ENCODE measurements at regions not wholly inside any gene's neighbourhood (a gene's known extent, or its start where the extent isn't known, plus 50 kb on each side); places are given as distances from the start of the nearest gene placed in this dataset.
"Not testable (repeated sequence)": the region's sequence is repeated elsewhere in the genome, so short reads cannot be mapped to it uniquely, and the experiment has no call there.

GRCh38 chr7:67478066-67478465 is 481.4 kb downstream of the TYW1 start:
- Mint-ChIP-seq H3K9me3 (peaks cover 0 to 7% of the 10 kb centered on the region in 2 donors), H3K4me3 (no peak overlapping the region), H3K27me3 (no peaks in the 10 kb centered on the region), H3K27ac (no peak overlapping the region), H3K36me3 (ENCODE audit: insufficient read depth) (no peaks in the 10 kb centered on the region), H3K4me1 (ENCODE audit: low read depth in 2 of 2) (no peaks in the 10 kb centered on the region)
- no peak for DNase-seq
- ATAC-seq (replicated peaks), result no peak

GRCh38 chr7:67484244-67484751 is 487.7 kb downstream of the TYW1 start:
- no peak for ATAC-seq (replicated peaks)
- H3K27me3 Mint-ChIP-seq, result peaks cover 6 to 7% of the 10 kb centered on the region in 2 donors
- no peak for DNase-seq
- no peak overlapping the region for H3K4me3 Mint-ChIP-seq
- H3K4me1 Mint-ChIP-seq (ENCODE audit: low read depth in 2 of 2), result no peaks in the 10 kb centered on the region
- no peaks in the 10 kb centered on the region for H3K9me3 Mint-ChIP-seq
- no peaks in the 10 kb centered on the region for H3K36me3 Mint-ChIP-seq (ENCODE audit: insufficient read depth)
- H3K27ac Mint-ChIP-seq, result no peak overlapping the region

- H3K36me3 Mint-ChIP-seq (ENCODE audit: insufficient read depth), result no peaks in the 10 kb centered on the region
- peaks cover 0 to 12% of the 10 kb centered on the region in 2 donors for H3K9me3 Mint-ChIP-seq
- ATAC-seq (replicated peaks) (no peak), DNase-seq (no peak)
- no peak overlapping the region for H3K27ac Mint-ChIP-seq
- H3K4me3 Mint-ChIP-seq, result no peak overlapping the region
- no peaks in the 10 kb centered on the region for H3K4me1 Mint-ChIP-seq (ENCODE audit: low read depth in 2 of 2)
- H3K27me3 Mint-ChIP-seq, result peaks cover 6 to 7% of the 10 kb centered on the region in 2 donors
These were observed 489.8 kb downstream of the TYW1 start for GRCh38 chr7:67486401-67486800.

- H3K36me3 Mint-ChIP-seq (ENCODE audit: insufficient read depth), result no peaks in the 10 kb centered on the region
- DNase-seq, result no peak
- ATAC-seq (replicated peaks), result no peak
- no peak overlapping the region for H3K27ac Mint-ChIP-seq
- H3K4me1 Mint-ChIP-seq (ENCODE audit: low read depth in 2 of 2), result no peaks in the 10 kb centered on the region
- H3K9me3 Mint-ChIP-seq, result peaks cover 0 to 12% of the 10 kb centered on the region in 2 donors
- no peak overlapping the region for H3K4me3 Mint-ChIP-seq
- peaks cover 6 to 7% of the 10 kb centered on the region in 2 donors for H3K27me3 Mint-ChIP-seq
These were observed 490.7 kb downstream of the TYW1 start for GRCh38 chr7:67487316-67487715.

- H3K4me1 Mint-ChIP-seq (ENCODE audit: low read depth in 2 of 2), result no peaks in the 10 kb centered on the region
- H3K27ac Mint-ChIP-seq, result no peak overlapping the region
- no peak overlapping the region for H3K4me3 Mint-ChIP-seq
- peaks cover 5 to 6% of the 10 kb centered on the region in 2 donors for H3K27me3 Mint-ChIP-seq
- H3K36me3 Mint-ChIP-seq (ENCODE audit: insufficient read depth), result no peaks in the 10 kb centered on the region
- H3K9me3 Mint-ChIP-seq, result peaks cover 0 to 12% of the 10 kb centered on the region in 2 donors
- DNase-seq (no peak), ATAC-seq (replicated peaks) (no peak)
These were observed 493.2 kb downstream of the TYW1 start for GRCh38 chr7:67489881-67490280.

GRCh38 chr7:67493366-67493765 is 496.7 kb downstream of the TYW1 start:
- DNase-seq (no peak), ATAC-seq (replicated peaks) (no peak)
- peaks cover 6 to 7% of the 10 kb centered on the region in 2 donors for H3K27me3 Mint-ChIP-seq
- no peak overlapping the region for H3K27ac Mint-ChIP-seq
- peaks cover 3 to 12% of the 10 kb centered on the region in 2 donors for H3K9me3 Mint-ChIP-seq
- no peaks in the 10 kb centered on the region for H3K4me1 Mint-ChIP-seq (ENCODE audit: low read depth in 2 of 2)
- no peak overlapping the region for H3K4me3 Mint-ChIP-seq
- H3K36me3 Mint-ChIP-seq (ENCODE audit: insufficient read depth), result no peaks in the 10 kb centered on the region

GRCh38 chr7:67496589-67496988 is 500.0 kb downstream of the TYW1 start:
- no peaks in the 10 kb centered on the region for H3K36me3 Mint-ChIP-seq (ENCODE audit: insufficient read depth)
- ATAC-seq (replicated peaks) (no peak), DNase-seq (no peak)
- H3K4me1 Mint-ChIP-seq (ENCODE audit: low read depth in 2 of 2), result no peaks in the 10 kb centered on the region
- peaks cover 0 to 3% of the 10 kb centered on the region in 2 donors for H3K9me3 Mint-ChIP-seq
- no peak overlapping the region for H3K4me3 Mint-ChIP-seq
- H3K27ac Mint-ChIP-seq, result no peak overlapping the region
- peaks cover 6 to 7% of the 10 kb centered on the region in 2 donors for H3K27me3 Mint-ChIP-seq

- not testable (repeated sequence) for H3K4me1 Mint-ChIP-seq (ENCODE audit: low read depth in 2 of 2); H3K4me3 Mint-ChIP-seq; DNase-seq; H3K27ac Mint-ChIP-seq; H3K9me3 Mint-ChIP-seq; ATAC-seq (replicated peaks); H3K27me3 Mint-ChIP-seq; H3K36me3 Mint-ChIP-seq (ENCODE audit: insufficient read depth)
These were observed 501.3 kb downstream of the TYW1 start for GRCh38 chr7:67497914-67498313.

- Mint-ChIP-seq H3K9me3 (no peaks in the 10 kb centered on the region), H3K4me1 (ENCODE audit: low read depth in 2 of 2) (no peaks in the 10 kb centered on the region), H3K4me3 (no peak overlapping the region), H3K36me3 (ENCODE audit: insufficient read depth) (no peaks in the 10 kb centered on the region), H3K27me3 (no peaks in the 10 kb centered on the region), H3K27ac (no peak overlapping the region)
- no peak for DNase-seq
- no peak for ATAC-seq (replicated peaks)
These were observed 506.3 kb downstream of the TYW1 start for GRCh38 chr7:67502929-67503328.

GRCh38 chr7:67505449-67505848 is 508.8 kb downstream of the TYW1 start:
- ATAC-seq (replicated peaks) (no peak), DNase-seq (no peak)
- Mint-ChIP-seq H3K4me1 (ENCODE audit: low read depth in 2 of 2) (no peaks in the 10 kb centered on the region), H3K4me3 (no peak overlapping the region), H3K9me3 (peaks cover 0 to 6% of the 10 kb centered on the region in 2 donors), H3K27ac (no peak overlapping the region), H3K36me3 (ENCODE audit: insufficient read depth) (no peaks in the 10 kb centered on the region), H3K27me3 (peaks cover 0 to 7% of the 10 kb centered on the region in 2 donors)

GRCh38 chr7:67512481-67512880 is 515.8 kb downstream of the TYW1 start:
- Mint-ChIP-seq H3K9me3 (peaks cover 0 to 11% of the 10 kb centered on the region in 2 donors), H3K27ac (no peak overlapping the region), H3K27me3 (peaks cover 1 to 7% of the 10 kb centered on the region in 2 donors), H3K4me3 (no peak overlapping the region), H3K36me3 (ENCODE audit: insufficient read depth) (no peaks in the 10 kb centered on the region), H3K4me1 (ENCODE audit: low read depth in 2 of 2) (no peaks in the 10 kb centered on the region)
- no peak for DNase-seq
- no peak for ATAC-seq (replicated peaks)

GRCh38 chr7:67518580-67518979 is 521.9 kb downstream of the TYW1 start:
- Mint-ChIP-seq H3K27ac (no peak overlapping the region), H3K36me3 (ENCODE audit: insufficient read depth) (no peaks in the 10 kb centered on the region), H3K4me1 (ENCODE audit: low read depth in 2 of 2) (no peaks in the 10 kb centered on the region), H3K4me3 (no peak overlapping the region), H3K27me3 (peaks cover 0 to 4% of the 10 kb centered on the region in 2 donors), H3K9me3 (peaks cover 0 to 4% of the 10 kb centered on the region in 2 donors)
- ATAC-seq (replicated peaks), result no peak
- no peak for DNase-seq

- peaks cover 0 to 4% of the 10 kb centered on the region in 2 donors for H3K9me3 Mint-ChIP-seq
- no peaks in the 10 kb centered on the region for H3K36me3 Mint-ChIP-seq (ENCODE audit: insufficient read depth)
- no peaks in the 10 kb centered on the region for H3K4me1 Mint-ChIP-seq (ENCODE audit: low read depth in 2 of 2)
- peaks cover 0 to 4% of the 10 kb centered on the region in 2 donors for H3K27me3 Mint-ChIP-seq
- no peak for ATAC-seq (replicated peaks)
- H3K27ac Mint-ChIP-seq, result no peak overlapping the region
- H3K4me3 Mint-ChIP-seq, result no peak overlapping the region
- DNase-seq, result no peak
These were observed 522.5 kb downstream of the TYW1 start for GRCh38 chr7:67519171-67519570.

GRCh38 chr7:67522504-67522903 is 525.9 kb downstream of the TYW1 start:
- Mint-ChIP-seq H3K36me3 (ENCODE audit: insufficient read depth) (peaks cover 4% of the 10 kb centered on the region), H3K27ac (no peak overlapping the region), H3K27me3 (peaks cover 0 to 10% of the 10 kb centered on the region in 2 donors), H3K4me3 (no peak overlapping the region), H3K4me1 (ENCODE audit: low read depth in 2 of 2) (no peaks in the 10 kb centered on the region), H3K9me3 (peaks cover 0 to 7% of the 10 kb centered on the region in 2 donors)
- DNase-seq (no peak), ATAC-seq (replicated peaks) (no peak)

- no peak for DNase-seq
- Mint-ChIP-seq H3K27me3 (peaks cover 0 to 7% of the 10 kb centered on the region in 2 donors), H3K4me1 (ENCODE audit: low read depth in 2 of 2) (no peaks in the 10 kb centered on the region), H3K27ac (no peak overlapping the region), H3K9me3 (peaks cover 0 to 7% of the 10 kb centered on the region in 2 donors), H3K36me3 (ENCODE audit: insufficient read depth) (peaks cover 4% of the 10 kb centered on the region), H3K4me3 (no peak overlapping the region)
- no peak for ATAC-seq (replicated peaks)
These were observed 527.1 kb downstream of the TYW1 start for GRCh38 chr7:67523713-67524112.

All from effector memory CD8-positive, alpha-beta T cell (primary cell).